ENCODE measurements at regions not wholly inside any gene's neighbourhood (a gene's known extent, or its start where the extent isn't known, plus 50 kb on each side); places are given as distances from the start of the nearest gene placed in this dataset.

- TF ChIP-seq CTCF (IDR thresholded peaks at IDR 0.05) = no peak
- no peak for TF ChIP-seq POLR2A (IDR thresholded peaks at IDR 0.05)
Measured at GRCh38 chr15:70584441-70584837, 178.9 kb downstream of the UACA start.
